ENCODE measurements at regions not wholly inside any gene's neighbourhood (a gene's known extent, or its start where the extent isn't known, plus 50 kb on each side); places are given as distances from the start of the nearest gene placed in this dataset.

- no peak for TF ChIP-seq CTCF (IDR thresholded peaks at IDR 0.05; ENCODE audit: insufficient read depth, low read length, poor library complexity, severe bottlenecking)
- Histone ChIP-seq H3K36me3 (ENCODE audit: control insufficient read depth, insufficient read depth, low read length) (no peaks in the 10 kb centered on the region), H3K27me3 (ENCODE audit: control insufficient read depth, insufficient read depth, low read length) (no peaks in the 10 kb centered on the region), H3K4me3 (ENCODE audit: low read depth, low read length) (no peak overlapping the region)
- no peak for DNase-seq (ENCODE audit: low read depth)
These were observed 59.3 kb upstream of the JAG1 start for GRCh38 chr20:10733122-10733521.

DNA sequence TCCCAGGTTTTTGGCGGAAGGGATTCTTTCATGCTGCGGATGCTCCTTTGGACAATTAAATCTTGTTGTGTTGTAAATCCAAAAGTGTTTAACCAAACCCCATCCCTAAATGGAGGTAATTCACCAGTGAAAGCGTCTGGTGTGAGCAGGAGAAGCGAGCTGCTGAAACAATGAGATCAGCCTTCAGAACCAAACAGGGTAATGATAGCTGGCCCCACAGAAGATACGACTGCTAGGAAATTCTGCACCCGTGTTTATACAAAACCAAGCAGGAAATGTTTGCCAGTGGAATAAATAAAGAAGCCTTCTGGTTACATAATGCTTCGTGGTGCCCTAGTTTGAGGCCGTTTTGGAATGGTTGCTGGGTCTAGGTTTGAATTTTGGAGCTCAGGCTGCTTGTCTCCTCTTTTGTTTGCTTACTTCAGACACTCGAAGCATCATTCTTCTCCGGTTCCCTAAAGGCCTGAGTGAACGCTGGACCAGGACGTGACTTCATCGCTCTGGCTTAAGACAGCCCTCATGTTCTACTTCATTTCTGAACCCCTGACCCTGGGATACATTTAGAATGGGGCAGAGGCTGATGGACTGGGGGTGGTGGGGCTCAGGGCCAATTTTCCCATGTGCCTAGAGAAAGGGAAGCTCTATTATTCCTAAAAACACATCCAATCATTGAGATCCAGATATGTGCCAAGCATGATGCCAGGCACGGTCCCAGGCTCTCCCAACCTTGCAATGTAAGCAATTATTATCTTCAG is 61.6 kb upstream of the JAG1 start:
- H3K36me3 ChIP-seq (ENCODE audit: control insufficient read depth, insufficient read depth, low read length) = no peaks in the 10 kb centered on the region
- no peaks in the 10 kb centered on the region for H3K27me3 ChIP-seq (ENCODE audit: control insufficient read depth, insufficient read depth, low read length)
- DNase-seq (ENCODE audit: low read depth) = no peak
- TF ChIP-seq CTCF (IDR thresholded peaks at IDR 0.05; ENCODE audit: insufficient read depth, low read length, poor library complexity, severe bottlenecking) = no peak
- H3K4me3 ChIP-seq (ENCODE audit: low read depth, low read length) = no peak overlapping the region

DNA sequence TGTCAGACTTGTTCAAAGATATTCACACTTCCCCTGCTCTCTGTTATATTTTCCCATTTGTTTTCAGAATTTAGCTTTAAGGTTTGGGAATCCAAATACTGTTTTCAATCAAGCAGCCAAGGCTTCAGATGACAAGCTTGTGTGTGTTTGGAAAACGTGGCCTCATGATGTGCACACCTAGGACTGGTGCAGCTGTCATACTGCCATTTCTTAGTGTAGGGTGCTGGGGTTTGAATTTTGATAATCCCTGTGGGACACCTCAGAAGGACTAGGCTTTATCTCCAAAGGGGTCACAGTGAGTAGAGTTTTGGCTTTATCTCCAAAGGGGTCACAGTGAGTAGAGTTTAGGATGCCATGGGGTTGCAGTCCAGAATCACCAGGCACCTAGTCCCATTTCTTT is 65.3 kb upstream of the JAG1 start:
- DNase-seq (ENCODE audit: low read depth) = no peak
- Histone ChIP-seq H3K27me3 (ENCODE audit: control insufficient read depth, insufficient read depth, low read length) (no peaks in the 10 kb centered on the region), H3K36me3 (ENCODE audit: control insufficient read depth, insufficient read depth, low read length) (no peaks in the 10 kb centered on the region), H3K4me3 (ENCODE audit: low read depth, low read length) (no peak overlapping the region)
- TF ChIP-seq CTCF (IDR thresholded peaks at IDR 0.05; ENCODE audit: insufficient read depth, low read length, poor library complexity, severe bottlenecking) = no peak

- Histone ChIP-seq H3K36me3 (ENCODE audit: control insufficient read depth, insufficient read depth, low read length) (no peaks in the 10 kb centered on the region), H3K27me3 (ENCODE audit: control insufficient read depth, insufficient read depth, low read length) (no peaks in the 10 kb centered on the region), H3K4me3 (ENCODE audit: low read depth, low read length) (no peak overlapping the region)
- TF ChIP-seq CTCF (IDR thresholded peaks at IDR 0.05; ENCODE audit: insufficient read depth, low read length, poor library complexity, severe bottlenecking) = no peak
- no peak for DNase-seq (ENCODE audit: low read depth)
These were observed 65.8 kb upstream of the JAG1 start for GRCh38 chr20:10739566-10739965.

DNA sequence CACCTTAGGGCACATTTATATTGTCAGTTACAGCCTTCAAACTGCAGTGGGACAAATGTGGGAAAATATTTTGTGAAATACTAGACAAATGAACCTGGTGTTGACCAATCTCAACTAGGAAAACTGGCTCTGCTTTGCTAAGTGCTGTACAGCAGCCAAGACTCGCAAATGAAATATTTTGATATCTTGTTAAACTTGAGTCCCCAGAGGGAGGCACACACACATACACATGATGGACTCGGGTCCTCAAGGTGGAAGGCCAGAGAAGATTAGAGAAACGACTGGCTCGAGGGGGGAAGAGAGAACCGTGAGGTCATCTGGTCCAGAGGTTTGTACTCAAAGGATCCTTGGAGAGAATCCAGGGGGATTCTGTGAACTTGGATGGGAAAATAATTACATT is 67.3 kb upstream of the JAG1 start:
- TF ChIP-seq CTCF (IDR thresholded peaks at IDR 0.05; ENCODE audit: insufficient read depth, low read length, poor library complexity, severe bottlenecking) = no peak
- no peaks in the 10 kb centered on the region for H3K36me3 ChIP-seq (ENCODE audit: control insufficient read depth, insufficient read depth, low read length)
- no peak for DNase-seq (ENCODE audit: low read depth)
- no peaks in the 10 kb centered on the region for H3K27me3 ChIP-seq (ENCODE audit: control insufficient read depth, insufficient read depth, low read length)
- H3K4me3 ChIP-seq (ENCODE audit: low read depth, low read length) = no peak overlapping the region

DNA sequence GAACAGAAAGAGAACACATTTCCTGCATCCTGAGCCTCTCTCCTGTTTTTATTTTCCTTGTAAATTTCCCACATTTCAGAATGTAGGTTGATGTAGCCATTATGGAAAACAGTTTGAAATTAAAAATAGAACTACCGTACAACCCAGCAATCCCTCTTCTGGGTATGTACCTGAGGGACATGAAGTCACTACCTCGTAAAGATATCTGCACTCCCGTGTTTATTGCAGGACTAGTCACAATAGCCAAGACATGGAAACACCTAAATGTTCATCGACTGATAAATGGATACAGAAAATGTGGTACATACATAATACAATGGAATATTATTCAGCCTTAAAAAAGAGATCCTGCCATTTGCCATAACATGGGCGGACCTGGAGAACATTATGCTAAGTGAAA is 72.0 kb upstream of the JAG1 start:
- TF ChIP-seq CTCF (IDR thresholded peaks at IDR 0.05; ENCODE audit: insufficient read depth, low read length, poor library complexity, severe bottlenecking) = no peak
- no peaks in the 10 kb centered on the region for H3K27me3 ChIP-seq (ENCODE audit: control insufficient read depth, insufficient read depth, low read length)
- H3K36me3 ChIP-seq (ENCODE audit: control insufficient read depth, insufficient read depth, low read length) = no peaks in the 10 kb centered on the region
- DNase-seq (ENCODE audit: low read depth) = no peak
- no peak overlapping the region for H3K4me3 ChIP-seq (ENCODE audit: low read depth, low read length)
